T-helper 1 cell treated with Interleukin-12 subunit alpha and Interleukin-12 subunit beta and Interleukin-4 antibody, amounts not matched to agents 30 μg/mL and 1 μg/mL, for 36 hours (primary cell): ENCODE measurements at regions not wholly inside any gene's neighbourhood (a gene's known extent, or its start where the extent isn't known, plus 50 kb on each side); places are given as distances from the start of the nearest gene placed in this dataset.

ENCODE experiments used
- H3K27ac Mint-ChIP-seq: one replicate; pipeline ENCODE4 v1.8.0; 2021; ENCODE audit warnings: mild to moderate bottlenecking, mixed read lengths
- H3K27me3 Mint-ChIP-seq: one replicate; pipeline ENCODE4 v1.8.0; 2021; ENCODE audit warnings: low read depth, mixed read lengths
- H3K36me3 Mint-ChIP-seq: one replicate; pipeline ENCODE4 v1.8.0; 2021; ENCODE audit warnings: low read depth, mixed read lengths
- H3K4me1 Mint-ChIP-seq: one replicate; pipeline ENCODE4 v1.8.0; 2021; ENCODE audit warnings: low read depth, mixed read lengths
- H3K4me3 Mint-ChIP-seq: one replicate; pipeline ENCODE4 v1.8.0; 2021; ENCODE audit warnings: mild to moderate bottlenecking, moderate library complexity, mixed read lengths
- H3K9me3 Mint-ChIP-seq: one replicate; pipeline ENCODE4 v1.8.0; 2021; ENCODE audit warnings: mixed read lengths

DNA sequence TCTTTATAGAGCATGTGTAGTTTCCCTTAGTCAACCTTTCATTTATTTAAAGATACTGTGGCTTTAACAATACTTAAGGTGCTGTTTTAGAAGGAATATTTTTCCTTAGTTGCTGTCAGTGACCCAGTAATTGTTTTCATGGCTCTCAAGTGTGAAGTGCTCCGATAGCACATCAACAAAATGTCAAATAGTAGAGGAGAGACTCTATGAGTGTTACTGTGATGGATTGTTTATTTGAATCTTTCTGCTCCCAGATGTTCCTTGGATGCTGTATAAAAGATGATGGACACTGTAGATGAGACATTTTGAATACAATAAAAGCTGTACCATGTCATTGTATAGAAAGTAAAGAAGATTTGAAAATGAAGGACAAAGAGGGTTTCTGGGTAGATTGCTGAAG, 1185.7 kb upstream of the C9orf72 start:
- Mint-ChIP-seq H3K36me3 (no peaks in the 10 kb centered on the region), H3K4me1 (no peaks in the 10 kb centered on the region), H3K27me3 (no peaks in the 10 kb centered on the region), H3K9me3 (peaks cover 3% of the 10 kb centered on the region), H3K27ac (no peak overlapping the region), H3K4me3 (no peak overlapping the region)

GRCh38 chr9:28762167-28762566, 1188.9 kb upstream of the C9orf72 start:
- no peaks in the 10 kb centered on the region for H3K27me3 Mint-ChIP-seq
- no peaks in the 10 kb centered on the region for H3K4me1 Mint-ChIP-seq
- no peak overlapping the region for H3K4me3 Mint-ChIP-seq
- H3K27ac Mint-ChIP-seq: no peak overlapping the region
- H3K9me3 Mint-ChIP-seq: peaks cover 3% of the 10 kb centered on the region
- H3K36me3 Mint-ChIP-seq: no peaks in the 10 kb centered on the region

GRCh38 chr9:28764532-28764931, 1191.3 kb upstream of the C9orf72 start:
- no peak overlapping the region for H3K4me3 Mint-ChIP-seq
- H3K27ac Mint-ChIP-seq: no peak overlapping the region
- H3K27me3 Mint-ChIP-seq: no peaks in the 10 kb centered on the region
- peaks cover 3% of the 10 kb centered on the region for H3K9me3 Mint-ChIP-seq
- no peaks in the 10 kb centered on the region for H3K36me3 Mint-ChIP-seq
- no peaks in the 10 kb centered on the region for H3K4me1 Mint-ChIP-seq

DNA sequence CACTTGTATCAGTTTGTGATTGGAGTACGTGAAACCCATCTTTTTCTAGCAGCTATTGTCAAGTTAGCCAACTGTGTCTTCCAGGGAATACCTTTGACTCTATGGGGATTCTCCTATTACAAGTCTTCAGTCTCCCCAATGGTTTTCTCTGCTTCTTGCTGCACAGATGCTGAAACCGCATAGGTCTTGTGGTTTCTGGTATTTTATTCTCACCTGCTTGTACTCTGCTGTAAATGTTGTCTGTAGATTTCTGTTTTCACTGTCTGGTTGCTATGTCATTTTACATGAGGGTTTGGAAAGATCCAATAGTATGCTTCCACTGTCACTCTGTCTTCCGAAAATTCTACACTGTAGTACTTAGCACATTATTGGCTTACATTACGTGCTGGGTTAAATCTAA, 1196.9 kb upstream of the C9orf72 start:
- Mint-ChIP-seq H3K9me3 (no peaks in the 10 kb centered on the region), H3K27me3 (no peaks in the 10 kb centered on the region), H3K4me1 (no peaks in the 10 kb centered on the region), H3K27ac (no peak overlapping the region), H3K4me3 (no peak overlapping the region), H3K36me3 (no peaks in the 10 kb centered on the region)

- Mint-ChIP-seq H3K27ac (no peak overlapping the region), H3K27me3 (no peaks in the 10 kb centered on the region), H3K4me3 (no peak overlapping the region), H3K36me3 (no peaks in the 10 kb centered on the region), H3K9me3 (no peaks in the 10 kb centered on the region), H3K4me1 (no peaks in the 10 kb centered on the region)
Measured at GRCh38 chr9:28770827-28771226, 1197.5 kb upstream of the C9orf72 start.

DNA sequence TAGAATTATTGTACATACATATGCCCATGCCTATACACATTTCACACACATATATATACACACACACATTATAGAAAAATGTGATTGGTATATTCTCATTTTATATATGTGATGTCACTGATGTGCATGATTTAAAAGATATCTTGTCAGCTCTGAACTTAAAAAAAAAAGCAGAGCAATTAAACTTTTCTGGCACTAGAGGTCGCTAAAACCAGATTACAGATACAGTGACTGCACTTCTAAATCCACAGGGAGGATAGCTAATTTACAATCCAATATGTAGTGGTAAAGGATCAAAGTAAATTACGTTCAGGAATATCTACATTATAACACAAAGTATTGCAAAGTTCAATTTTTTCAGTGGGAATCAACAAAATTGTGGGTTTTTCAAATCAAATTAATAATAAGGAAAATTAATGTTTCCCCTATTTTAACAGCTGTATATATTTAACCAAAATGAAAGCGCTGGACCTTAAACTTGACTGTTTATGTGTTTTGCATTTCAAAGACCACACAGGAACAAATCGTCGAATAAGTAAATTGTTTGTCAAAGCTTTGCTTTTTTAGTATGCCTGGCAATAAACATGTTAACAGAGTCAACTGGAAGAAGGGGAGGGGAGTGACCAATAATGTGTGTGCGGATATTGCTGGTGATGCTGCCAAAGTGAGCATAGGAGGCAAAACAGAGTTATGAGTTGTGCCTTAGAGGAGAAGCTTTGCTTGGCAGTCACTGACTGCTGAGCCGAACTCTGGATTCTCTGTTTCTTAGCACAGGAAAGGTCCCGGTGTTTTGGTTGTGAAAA, 1201.4 kb upstream of the C9orf72 start:
- Mint-ChIP-seq H3K4me1 (no peaks in the 10 kb centered on the region), H3K9me3 (no peaks in the 10 kb centered on the region), H3K27me3 (no peaks in the 10 kb centered on the region), H3K4me3 (no peak overlapping the region), H3K27ac (no peak overlapping the region), H3K36me3 (no peaks in the 10 kb centered on the region)

GRCh38 chr9:28779243-28779642, 1206.0 kb upstream of the C9orf72 start:
- H3K4me3 Mint-ChIP-seq: no peak overlapping the region
- H3K36me3 Mint-ChIP-seq: no peaks in the 10 kb centered on the region
- no peaks in the 10 kb centered on the region for H3K9me3 Mint-ChIP-seq
- H3K27me3 Mint-ChIP-seq: no peaks in the 10 kb centered on the region
- no peaks in the 10 kb centered on the region for H3K4me1 Mint-ChIP-seq
- H3K27ac Mint-ChIP-seq: no peak overlapping the region

GRCh38 chr9:28781481-28781880, 1208.2 kb upstream of the C9orf72 start:
- no peaks in the 10 kb centered on the region for H3K9me3 Mint-ChIP-seq
- no peaks in the 10 kb centered on the region for H3K4me1 Mint-ChIP-seq
- no peaks in the 10 kb centered on the region for H3K27me3 Mint-ChIP-seq
- H3K27ac Mint-ChIP-seq: no peak overlapping the region
- H3K36me3 Mint-ChIP-seq: no peaks in the 10 kb centered on the region
- no peak overlapping the region for H3K4me3 Mint-ChIP-seq

DNA sequence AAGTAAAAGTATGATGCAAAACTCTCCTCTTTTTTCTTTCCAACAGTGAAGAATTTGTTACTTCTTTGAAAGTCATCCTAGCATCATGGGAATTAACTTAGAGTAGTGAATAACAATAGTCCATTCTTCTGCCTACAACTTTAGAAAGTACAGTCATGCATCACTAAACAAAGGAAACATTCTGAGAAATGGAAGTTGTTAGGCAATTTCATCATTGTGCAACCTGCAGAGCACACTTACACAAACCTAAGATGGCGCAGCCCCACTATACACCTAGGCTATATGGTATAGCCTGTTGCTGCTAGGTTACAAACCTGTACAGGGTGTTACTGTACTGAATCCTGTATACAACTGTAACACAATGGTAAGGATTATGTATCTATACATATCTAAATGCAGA, 1209.3 kb upstream of the C9orf72 start:
- Mint-ChIP-seq H3K4me1 (no peaks in the 10 kb centered on the region), H3K4me3 (no peak overlapping the region), H3K36me3 (no peaks in the 10 kb centered on the region), H3K27ac (no peak overlapping the region), H3K27me3 (no peaks in the 10 kb centered on the region), H3K9me3 (no peaks in the 10 kb centered on the region)

- Mint-ChIP-seq H3K9me3 (no peaks in the 10 kb centered on the region), H3K27ac (no peak overlapping the region), H3K4me3 (no peak overlapping the region), H3K36me3 (no peaks in the 10 kb centered on the region), H3K4me1 (no peaks in the 10 kb centered on the region), H3K27me3 (no peaks in the 10 kb centered on the region)
Measured at GRCh38 chr9:28792716-28793115, 1219.4 kb upstream of the C9orf72 start.

DNA sequence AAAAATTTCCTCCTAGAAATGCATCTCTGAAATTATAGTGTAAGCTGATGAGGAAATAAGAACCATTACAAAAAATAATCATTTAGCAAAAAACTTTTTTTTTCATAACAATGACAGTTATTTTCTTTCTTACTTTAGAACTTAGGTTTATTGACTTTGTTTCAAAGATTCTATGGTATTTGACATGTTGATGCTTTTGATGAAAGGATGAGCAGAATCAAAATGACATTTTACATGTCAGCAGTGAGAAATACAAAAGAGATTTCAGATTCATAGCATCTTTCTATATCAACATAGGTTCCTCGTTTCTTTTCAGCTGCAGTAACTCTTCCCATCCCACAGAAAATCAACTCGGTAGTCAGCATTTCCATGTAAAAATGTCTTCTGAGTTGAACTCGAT, 1226.6 kb upstream of the C9orf72 start:
- Mint-ChIP-seq H3K27me3 (no peaks in the 10 kb centered on the region), H3K4me1 (no peaks in the 10 kb centered on the region), H3K27ac (no peak overlapping the region), H3K4me3 (no peak overlapping the region), H3K9me3 (no peaks in the 10 kb centered on the region), H3K36me3 (no peaks in the 10 kb centered on the region)

DNA sequence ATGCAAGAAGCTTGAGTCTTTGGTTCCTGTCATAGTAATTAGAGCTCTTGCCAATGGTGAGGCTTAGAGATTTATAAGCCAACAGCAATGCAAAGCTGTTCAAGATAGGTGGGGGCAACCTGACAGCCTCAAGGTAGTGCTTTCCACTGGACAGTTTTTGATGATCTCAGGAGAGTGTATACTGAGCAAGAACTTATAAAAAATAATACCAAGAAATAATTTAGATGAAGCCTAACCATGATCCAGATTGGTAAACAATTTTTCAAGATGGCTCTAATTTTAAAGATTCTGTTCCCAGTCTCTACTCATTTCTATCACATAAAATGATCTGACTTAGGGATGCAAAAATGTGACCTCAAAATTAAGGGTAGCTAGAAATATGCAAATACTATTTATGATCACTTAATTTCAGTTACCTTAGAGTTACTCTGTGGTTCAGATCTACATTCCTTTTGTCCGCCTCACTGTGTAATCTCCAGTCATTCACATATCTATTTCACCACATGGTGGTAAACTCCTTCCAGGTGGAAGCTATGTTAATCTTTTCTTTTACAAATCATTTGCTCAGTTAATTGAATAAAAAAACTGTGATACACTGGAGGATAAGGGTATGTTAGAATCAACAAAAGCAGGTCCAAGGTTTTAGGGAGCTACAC, 1228.0 kb upstream of the C9orf72 start:
- H3K27me3 Mint-ChIP-seq: no peaks in the 10 kb centered on the region
- H3K4me3 Mint-ChIP-seq: no peak overlapping the region
- H3K36me3 Mint-ChIP-seq: no peaks in the 10 kb centered on the region
- H3K4me1 Mint-ChIP-seq: no peaks in the 10 kb centered on the region
- no peak overlapping the region for H3K27ac Mint-ChIP-seq
- no peaks in the 10 kb centered on the region for H3K9me3 Mint-ChIP-seq

DNA sequence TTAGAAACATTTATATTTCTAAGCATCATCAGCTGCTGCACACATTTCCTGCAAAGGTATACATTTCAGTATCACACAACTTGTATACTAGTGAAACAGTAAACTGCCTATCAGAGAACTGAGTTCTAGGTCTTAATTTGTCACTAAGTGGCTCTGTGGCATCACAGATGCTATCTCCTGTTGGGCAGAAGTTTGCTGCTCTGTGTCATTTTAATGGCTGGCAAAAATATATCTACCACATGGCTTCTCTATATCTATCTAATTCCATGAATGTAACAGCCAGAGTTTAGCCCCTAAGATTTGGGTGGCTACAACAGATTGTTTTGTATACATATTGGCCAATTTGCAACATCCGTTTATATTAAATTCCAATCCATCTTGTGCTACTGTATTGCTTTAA, 1231.9 kb upstream of the C9orf72 start:
- Mint-ChIP-seq H3K9me3 (no peaks in the 10 kb centered on the region), H3K27me3 (no peaks in the 10 kb centered on the region), H3K4me1 (no peaks in the 10 kb centered on the region), H3K36me3 (no peaks in the 10 kb centered on the region), H3K27ac (no peak overlapping the region), H3K4me3 (no peak overlapping the region)

DNA sequence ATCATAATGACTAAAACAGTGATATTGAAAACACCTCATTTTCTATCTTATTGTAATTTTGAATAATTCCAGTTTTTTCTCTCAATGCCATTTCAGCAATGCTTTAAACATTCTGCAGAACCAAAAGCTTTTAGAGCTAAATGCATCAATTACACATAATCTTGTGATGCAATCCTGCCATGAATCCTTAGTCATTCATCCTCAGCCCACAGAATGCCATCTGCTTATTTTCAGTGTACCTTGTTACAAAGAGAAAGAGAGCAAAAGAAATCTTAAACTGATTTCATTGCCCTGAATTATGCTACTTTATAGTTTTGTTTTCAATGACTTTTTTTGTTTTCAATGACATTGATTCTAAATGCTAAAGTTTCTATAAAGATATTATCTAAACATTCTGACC, 1234.8 kb upstream of the C9orf72 start:
- no peak overlapping the region for H3K27ac Mint-ChIP-seq
- no peaks in the 10 kb centered on the region for H3K9me3 Mint-ChIP-seq
- H3K36me3 Mint-ChIP-seq: no peaks in the 10 kb centered on the region
- H3K4me3 Mint-ChIP-seq: no peak overlapping the region
- H3K4me1 Mint-ChIP-seq: no peaks in the 10 kb centered on the region
- H3K27me3 Mint-ChIP-seq: no peaks in the 10 kb centered on the region

DNA sequence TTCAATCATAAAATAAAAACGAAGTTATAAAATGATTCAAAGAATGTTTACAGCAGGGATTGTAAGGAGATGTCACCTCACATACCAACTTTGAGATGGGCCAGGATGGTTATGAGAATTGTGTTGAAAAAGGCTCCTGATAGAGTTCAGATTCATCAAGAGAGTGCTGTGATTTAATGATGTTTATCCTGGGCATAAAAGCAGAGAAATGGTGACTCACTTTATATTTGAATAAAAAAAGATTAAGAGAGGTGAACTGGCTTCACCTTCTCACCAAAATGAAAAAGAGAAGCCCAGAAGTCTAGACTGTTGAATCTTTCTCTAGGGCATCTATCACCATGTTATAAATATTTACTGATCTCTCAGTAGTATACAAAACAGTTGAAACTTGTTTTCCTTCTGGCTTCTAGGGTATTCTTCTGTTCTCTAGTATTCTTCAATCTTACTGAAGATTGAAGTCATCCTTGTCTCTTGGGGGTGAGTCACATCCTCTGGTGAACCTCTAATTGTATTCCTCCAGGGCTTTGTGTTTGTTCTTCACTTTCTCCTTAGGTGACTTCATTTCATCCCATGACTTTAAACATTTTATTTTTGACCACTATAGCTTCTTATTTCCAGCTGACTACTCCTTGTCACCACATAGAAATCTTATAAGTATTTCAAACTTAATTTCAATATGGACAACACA, 1237.3 kb upstream of the C9orf72 start:
- Mint-ChIP-seq H3K4me3 (no peak overlapping the region), H3K9me3 (peaks cover 3% of the 10 kb centered on the region), H3K27me3 (no peaks in the 10 kb centered on the region), H3K4me1 (no peaks in the 10 kb centered on the region), H3K36me3 (no peaks in the 10 kb centered on the region), H3K27ac (no peak overlapping the region)
